ENCODE measurements at regions not wholly inside any gene's neighbourhood (a gene's known extent, or its start where the extent isn't known, plus 50 kb on each side); places are given as distances from the start of the nearest gene placed in this dataset.

- Mint-ChIP-seq H3K4me3 (no peak overlapping the region), H3K9me3 (no peaks in the 10 kb centered on the region), H3K4me1 (peaks cover 3% of the 10 kb centered on the region), H3K27me3 (ENCODE audit: low read depth in 3 of 3) (peaks cover 0 to 6% (median 4%) of the 10 kb centered on the region in 3 donors), H3K36me3 (no peaks in the 10 kb centered on the region), H3K27ac (no peak overlapping the region)
- 94% methylated on average over 5 of the region's 6 CpGs for WGBS (ENCODE audit: insufficient coverage)
- no peak overlapping the region for H3K9ac ChIP-seq (ENCODE audit: insufficient read depth, low read length, poor library complexity, severe bottlenecking)
- DNase-seq, result no peak
- H4K20me1 ChIP-seq (ENCODE audit: insufficient read depth, low read length), result no peaks in the 10 kb centered on the region
- H3K27ac ChIP-seq (ENCODE audit: low read depth in 1 of 2, low read length in 2 of 2), result no peak overlapping the region
- no peaks in the 10 kb centered on the region for H3K79me2 ChIP-seq (ENCODE audit: insufficient read depth, low read length)
- H3K27me3 ChIP-seq (ENCODE audit: control insufficient read depth in 2 of 2, insufficient read depth in 2 of 2, low read length in 2 of 2), result no peaks in the 10 kb centered on the region
- no peak for TF ChIP-seq CTCF (IDR thresholded peaks at IDR 0.05)
- no peak overlapping the region for H3K4me2 ChIP-seq (replicated peaks; ENCODE audit: extremely low read depth, low read length, poor library complexity, severe bottlenecking)
- H2AFZ ChIP-seq (ENCODE audit: insufficient read depth, low read depth, low read length, poor library complexity, severe bottlenecking), result no peak overlapping the region
- no peak overlapping the region for H3K4me3 ChIP-seq (replicated peaks in 1 of 3; ENCODE audit: low read depth in 2 of 3, low read length in 3 of 3)
- H3K4me1 ChIP-seq (ENCODE audit: control insufficient read depth in 1 of 2, insufficient read depth in 2 of 2, low read length in 2 of 2), result no peaks in the 10 kb centered on the region
- intact Hi-C loops (cut with micrococcal nuclease), result no loop called here
- H3K36me3 ChIP-seq (replicated peaks in 1 of 2; ENCODE audit: control insufficient read depth in 1 of 2, insufficient read depth in 2 of 2, low read length in 2 of 2), result no peaks in the 10 kb centered on the region
- H3K9me3 ChIP-seq (replicated peaks in 1 of 2; ENCODE audit: control insufficient read depth in 1 of 2, insufficient read depth in 1 of 2, low read length in 2 of 2), result no peaks in the 10 kb centered on the region
Observed at GRCh38 chr6:72524011-72524645, 97.7 kb upstream of the KCNQ5 start.

- no peak for DNase-seq
- no CpG with 5 or more reads among the region's 1 CpG for WGBS (ENCODE audit: insufficient coverage)
- Histone ChIP-seq H3K9me3 (replicated peaks in 1 of 2; ENCODE audit: control insufficient read depth in 1 of 2, insufficient read depth in 1 of 2, low read length in 2 of 2) (no peaks in the 10 kb centered on the region), H3K4me2 (replicated peaks; ENCODE audit: extremely low read depth, low read length, poor library complexity, severe bottlenecking) (no peak overlapping the region), H3K79me2 (ENCODE audit: insufficient read depth, low read length) (no peaks in the 10 kb centered on the region), H3K4me1 (ENCODE audit: control insufficient read depth in 1 of 2, insufficient read depth in 2 of 2, low read length in 2 of 2) (no peaks in the 10 kb centered on the region), H2AFZ (ENCODE audit: insufficient read depth, low read depth, low read length, poor library complexity, severe bottlenecking) (no peak overlapping the region), H3K36me3 (replicated peaks in 1 of 2; ENCODE audit: control insufficient read depth in 1 of 2, insufficient read depth in 2 of 2, low read length in 2 of 2) (no peaks in the 10 kb centered on the region), H3K4me3 (replicated peaks in 1 of 3; ENCODE audit: low read depth in 2 of 3, low read length in 3 of 3) (no peak overlapping the region), H4K20me1 (ENCODE audit: insufficient read depth, low read length) (no peaks in the 10 kb centered on the region), H3K9ac (ENCODE audit: insufficient read depth, low read length, poor library complexity, severe bottlenecking) (no peak overlapping the region), H3K27ac (ENCODE audit: low read depth in 1 of 2, low read length in 2 of 2) (no peak overlapping the region), H3K27me3 (ENCODE audit: control insufficient read depth in 2 of 2, insufficient read depth in 2 of 2, low read length in 2 of 2) (no peaks in the 10 kb centered on the region)
- intact Hi-C loops (cut with micrococcal nuclease), result no loop called here
- Mint-ChIP-seq H3K4me1 (peaks cover 3% of the 10 kb centered on the region), H3K9me3 (no peaks in the 10 kb centered on the region), H3K36me3 (no peaks in the 10 kb centered on the region), H3K27ac (no peak overlapping the region), H3K27me3 (ENCODE audit: low read depth in 3 of 3) (peaks cover 0 to 4% (median 2%) of the 10 kb centered on the region in 3 donors), H3K4me3 (peak overlapping the region in 1 of 2 donors; percentile 1)
- no peak for TF ChIP-seq CTCF (IDR thresholded peaks at IDR 0.05)
Observed at GRCh38 chr6:72525821-72526510, 95.9 kb upstream of the KCNQ5 start.
